Parathyroid adenoma (tissue), 2 donors: ENCODE measurements at regions not wholly inside any gene's neighbourhood (a gene's known extent, or its start where the extent isn't known, plus 50 kb on each side); places are given as distances from the start of the nearest gene placed in this dataset.

Source experiments
- H2AFZ ChIP-seq: fragments of 300-600 bp; sonication (generic); one replicate; pipeline ENCODE4 v1.7.0; 2017; ENCODE audit warnings: antibody characterized with exemption, mild to moderate bottlenecking
- H3K27ac ChIP-seq: fragments of 300-600 bp; sonication (generic); one replicate; pipeline ENCODE4 v1.7.0; 2017
- H3K27me3 ChIP-seq: fragments of 300-600 bp; sonication (generic); one replicate; pipeline ENCODE4 v1.7.0; 2017; ENCODE audit warnings: low read length; ENCODE audit not compliant: control insufficient read depth, insufficient read depth
- H3K36me3 ChIP-seq: fragments of 300-600 bp; sonication (generic); one replicate; pipeline ENCODE4 v1.7.0; 2017; ENCODE audit warnings: low read length; ENCODE audit not compliant: control insufficient read depth, insufficient read depth
- H3K4me1 ChIP-seq: fragments of 300-600 bp; sonication (generic); one replicate; pipeline ENCODE4 v1.7.0; 2017; ENCODE audit warnings: control low read depth
- H3K4me2 ChIP-seq: fragments of 300-600 bp; sonication (generic); one replicate; pipeline ENCODE4 v1.7.0; 2017; ENCODE audit warnings: low read length
- H3K4me3 ChIP-seq: fragments of 300-600 bp; sonication (generic); one replicate; pipeline ENCODE4 v1.7.0; 2017; ENCODE audit warnings: low read depth, low read length
- H3K79me2 ChIP-seq: fragments of 300-600 bp; sonication (generic); one replicate; pipeline ENCODE4 v1.7.0; 2017; ENCODE audit warnings: control low read depth
- H3K9ac ChIP-seq: fragments of 300-600 bp; sonication (generic); one replicate; pipeline ENCODE4 v1.7.0; 2017; ENCODE audit warnings: mild to moderate bottlenecking
- H3K9me3 ChIP-seq: fragments of 300-600 bp; sonication (generic); one replicate; pipeline ENCODE4 v1.7.0; 2017; ENCODE audit warnings: low read length; ENCODE audit not compliant: control insufficient read depth
- CTCF ChIP-seq: fragments of 300-600 bp; sonication (generic); IDR thresholded peaks from one replicate; pipeline ENCODE4 v1.7.0; 2017; ENCODE audit warnings: antibody characterized with exemption, mild to moderate bottlenecking
- donor health status: primary hyperparathyroidism.

- Histone ChIP-seq H3K4me3 (no peak overlapping the region), H3K4me2 (no peak overlapping the region), H3K27me3 (no peaks in the 10 kb centered on the region), H3K9ac (no peak overlapping the region), H3K27ac (no peak overlapping the region), H3K36me3 (no peaks in the 10 kb centered on the region), H3K4me1 (no peaks in the 10 kb centered on the region), H2AFZ (no peak overlapping the region), H3K79me2 (no peaks in the 10 kb centered on the region), H3K9me3 (no peaks in the 10 kb centered on the region)
- TF ChIP-seq CTCF = no peak
These were observed 54.0 kb upstream of the STMND1 start for GRCh38 chr6:17047889-17048288.

DNA sequence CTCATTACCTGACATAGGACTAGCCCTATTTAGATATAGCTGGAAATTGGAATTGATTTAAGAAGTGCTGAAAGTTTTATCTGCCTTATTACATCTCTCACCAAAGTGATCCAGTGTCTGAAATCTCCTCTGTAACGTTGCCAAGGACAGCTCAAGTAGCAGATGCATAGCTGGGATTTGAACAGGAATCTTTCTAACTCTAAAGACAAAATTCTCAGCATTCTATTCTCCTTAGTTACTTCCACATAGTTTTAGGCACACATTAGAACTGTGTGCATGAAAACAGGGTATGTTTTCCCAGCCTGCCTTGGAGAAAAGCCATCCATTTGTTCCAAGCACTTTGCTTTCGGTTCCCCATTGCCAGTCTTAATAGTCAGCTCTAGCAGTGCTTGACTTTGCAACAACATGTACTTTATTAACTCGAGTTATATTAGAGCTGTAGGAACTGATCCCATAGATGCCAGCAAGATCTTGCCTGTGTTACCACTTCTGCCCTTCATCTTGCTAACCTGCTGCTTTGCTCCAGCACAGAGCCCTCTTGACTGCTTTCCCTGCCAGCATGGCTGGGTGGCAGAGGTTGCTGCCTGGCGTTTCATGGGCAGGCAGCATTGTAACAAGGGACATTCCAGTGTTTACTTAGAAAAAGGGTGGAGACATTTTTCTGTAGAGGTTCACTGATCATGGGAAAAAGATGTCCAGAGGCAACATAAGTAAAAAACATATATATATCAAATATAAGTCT is 56.1 kb upstream of the STMND1 start:
- H3K27ac ChIP-seq = no peak overlapping the region
- no peaks in the 10 kb centered on the region for H3K36me3 ChIP-seq
- H2AFZ ChIP-seq = no peak overlapping the region
- H3K27me3 ChIP-seq = no peaks in the 10 kb centered on the region
- no peak overlapping the region for H3K9ac ChIP-seq
- H3K4me3 ChIP-seq = no peak overlapping the region
- no peak for TF ChIP-seq CTCF
- H3K9me3 ChIP-seq = no peaks in the 10 kb centered on the region
- H3K79me2 ChIP-seq = no peaks in the 10 kb centered on the region
- H3K4me1 ChIP-seq = no peaks in the 10 kb centered on the region
- no peak overlapping the region for H3K4me2 ChIP-seq

- Histone ChIP-seq H2AFZ (no peak overlapping the region), H3K4me2 (no peak overlapping the region), H3K79me2 (no peaks in the 10 kb centered on the region), H3K27ac (no peak overlapping the region), H3K27me3 (no peaks in the 10 kb centered on the region), H3K9ac (no peak overlapping the region), H3K9me3 (no peaks in the 10 kb centered on the region), H3K4me1 (no peaks in the 10 kb centered on the region), H3K36me3 (no peaks in the 10 kb centered on the region), H3K4me3 (no peak overlapping the region)
- no peak for TF ChIP-seq CTCF
These were observed 58.7 kb upstream of the STMND1 start for GRCh38 chr6:17043148-17043522.

- H3K36me3 ChIP-seq = no peaks in the 10 kb centered on the region
- H2AFZ ChIP-seq = no peak overlapping the region
- no peaks in the 10 kb centered on the region for H3K79me2 ChIP-seq
- H3K4me1 ChIP-seq = no peaks in the 10 kb centered on the region
- no peaks in the 10 kb centered on the region for H3K9me3 ChIP-seq
- H3K9ac ChIP-seq = no peak overlapping the region
- no peak overlapping the region for H3K27ac ChIP-seq
- H3K4me3 ChIP-seq = no peak overlapping the region
- no peak overlapping the region for H3K4me2 ChIP-seq
- no peaks in the 10 kb centered on the region for H3K27me3 ChIP-seq
- no peak for TF ChIP-seq CTCF
These were observed 59.3 kb upstream of the STMND1 start for GRCh38 chr6:17042422-17043147.

GRCh38 chr6:17039266-17039665 is 62.6 kb upstream of the STMND1 start:
- Histone ChIP-seq H3K79me2 (no peaks in the 10 kb centered on the region), H3K9ac (no peak overlapping the region), H3K4me3 (no peak overlapping the region), H3K4me2 (no peak overlapping the region), H3K4me1 (no peaks in the 10 kb centered on the region), H3K36me3 (no peaks in the 10 kb centered on the region), H3K27me3 (no peaks in the 10 kb centered on the region), H2AFZ (no peak overlapping the region), H3K9me3 (no peaks in the 10 kb centered on the region), H3K27ac (no peak overlapping the region)
- no peak for TF ChIP-seq CTCF
